Gastroesophageal sphincter (tissue), 3 donors: ENCODE measurements at regions not wholly inside any gene's neighbourhood (a gene's known extent, or its start where the extent isn't known, plus 50 kb on each side); places are given as distances from the start of the nearest gene placed in this dataset.

Source experiments
- EP300 ChIP-seq: sonication (generic); formaldehyde crosslinking; IDR thresholded peaks from one replicate; pipeline ENCODE4 v1.6.1; 2017; ENCODE audit warnings: antibody characterized with exemption, mild to moderate bottlenecking
- POLR2A ChIP-seq, 2 donors: fragments of 450-650 bp; IDR thresholded peaks; one replicate each; pipeline ENCODE4 v1.6.1; 2017; ENCODE audit warnings: antibody characterized with exemption in 2 of 2, mild to moderate bottlenecking in 2 of 2, moderate library complexity in 1 of 2
- TF ChIP-seq, protein P1 (sequence below), 4 experiments: fragments of 200-600 bp in 2 of 4; fragments of 450-650 bp in 2 of 4; sonication (generic) in 1 of 4; IDR thresholded peaks; one replicate each; pipeline ENCODE4 v1.5.1; 2017 to 2019; ENCODE audit warnings: antibody characterized with exemption in 4 of 4, mild to moderate bottlenecking in 2 of 4, moderate library complexity in 2 of 4

DNA sequence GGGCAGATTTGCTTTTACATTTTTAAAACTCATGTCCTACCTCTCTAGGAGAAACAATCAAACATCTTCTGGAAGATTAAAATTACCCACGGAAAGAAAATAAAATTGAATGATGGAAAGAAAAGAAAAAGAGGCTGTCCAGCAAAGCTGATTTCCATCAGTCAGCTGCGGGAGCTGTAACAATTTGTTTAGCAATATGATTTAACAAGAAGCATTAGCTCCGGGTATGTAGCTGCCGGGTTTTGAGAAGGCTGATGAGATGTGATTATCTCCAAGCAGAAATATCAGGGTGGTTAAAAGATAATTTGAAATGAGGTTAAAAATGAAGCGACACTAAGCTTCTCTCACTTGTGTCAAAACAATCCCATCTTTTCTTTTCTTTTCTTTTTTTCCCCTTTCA is 608.9 kb upstream of the SALL1 start:
- TF ChIP-seq, protein P1, sequence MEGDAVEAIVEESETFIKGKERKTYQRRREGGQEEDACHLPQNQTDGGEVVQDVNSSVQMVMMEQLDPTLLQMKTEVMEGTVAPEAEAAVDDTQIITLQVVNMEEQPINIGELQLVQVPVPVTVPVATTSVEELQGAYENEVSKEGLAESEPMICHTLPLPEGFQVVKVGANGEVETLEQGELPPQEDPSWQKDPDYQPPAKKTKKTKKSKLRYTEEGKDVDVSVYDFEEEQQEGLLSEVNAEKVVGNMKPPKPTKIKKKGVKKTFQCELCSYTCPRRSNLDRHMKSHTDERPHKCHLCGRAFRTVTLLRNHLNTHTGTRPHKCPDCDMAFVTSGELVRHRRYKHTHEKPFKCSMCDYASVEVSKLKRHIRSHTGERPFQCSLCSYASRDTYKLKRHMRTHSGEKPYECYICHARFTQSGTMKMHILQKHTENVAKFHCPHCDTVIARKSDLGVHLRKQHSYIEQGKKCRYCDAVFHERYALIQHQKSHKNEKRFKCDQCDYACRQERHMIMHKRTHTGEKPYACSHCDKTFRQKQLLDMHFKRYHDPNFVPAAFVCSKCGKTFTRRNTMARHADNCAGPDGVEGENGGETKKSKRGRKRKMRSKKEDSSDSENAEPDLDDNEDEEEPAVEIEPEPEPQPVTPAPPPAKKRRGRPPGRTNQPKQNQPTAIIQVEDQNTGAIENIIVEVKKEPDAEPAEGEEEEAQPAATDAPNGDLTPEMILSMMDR (IDR thresholded peaks at IDR 0.05): no peak
- TF ChIP-seq POLR2A (IDR thresholded peaks at IDR 0.05) (no peak), EP300 (no peak)
